Mononuclear cell (primary cell): ENCODE measurements at regions not wholly inside any gene's neighbourhood (a gene's known extent, or its start where the extent isn't known, plus 50 kb on each side); places are given as distances from the start of the nearest gene placed in this dataset.

Experiments
- H3K27me3 ChIP-seq: 2 replicates; pipeline ENCODE4 v1.6.0; 2011; ENCODE audit warnings: low read length, control low read depth; ENCODE audit not compliant: insufficient read depth
- H3K4me1 ChIP-seq: 2 replicates; pipeline ENCODE4 v1.5.1; 2011; ENCODE audit warnings: mild to moderate bottlenecking, low read length, control low read depth; ENCODE audit not compliant: insufficient read depth
- H3K4me3 ChIP-seq: 2 replicates; pipeline ENCODE4 v1.5.1; 2011; ENCODE audit warnings: mild to moderate bottlenecking, low read length, moderate library complexity
- H3K9me3 ChIP-seq: 2 replicates; pipeline ENCODE4 v1.5.1; 2011; ENCODE audit warnings: low read depth, mild to moderate bottlenecking, control low read depth, low read length

DNA sequence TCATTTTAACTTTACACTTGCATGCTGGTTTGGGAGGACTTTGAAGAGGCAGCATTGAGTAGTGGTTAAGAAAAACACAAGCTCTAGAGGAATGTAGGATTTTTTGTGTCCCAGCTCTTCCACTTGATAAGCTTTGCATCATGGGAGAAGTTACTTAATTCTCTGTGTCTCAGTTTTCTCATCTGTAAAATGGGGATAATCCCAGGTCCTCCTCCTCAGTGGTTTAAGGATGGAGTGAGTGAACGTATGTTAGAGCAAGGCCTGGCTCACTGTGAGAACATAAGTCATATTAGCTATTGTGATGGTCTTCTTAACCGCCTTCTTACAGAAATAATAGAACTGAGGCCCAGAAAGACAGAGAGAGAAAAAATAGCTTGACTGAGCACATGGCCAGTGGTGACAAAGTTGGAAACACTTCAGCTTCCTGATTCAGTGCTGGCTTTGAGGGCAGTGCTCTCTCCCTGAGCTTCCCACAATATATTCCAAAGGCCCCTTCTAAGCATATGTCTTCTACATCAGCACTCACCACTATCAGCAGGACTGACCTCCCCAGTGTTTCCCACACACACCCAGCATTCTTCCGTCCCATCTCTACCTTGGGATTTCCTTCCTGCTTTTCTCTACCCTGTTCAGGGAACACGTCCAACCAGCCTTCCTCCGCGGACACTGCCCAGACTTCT, 214.9 kb upstream of the TNP1 start:
- Histone ChIP-seq H3K9me3 (no peaks in the 10 kb centered on the region), H3K4me1 (peaks cover 14% of the 10 kb centered on the region), H3K4me3 (no peak overlapping the region), H3K27me3 (no peaks in the 10 kb centered on the region)

DNA sequence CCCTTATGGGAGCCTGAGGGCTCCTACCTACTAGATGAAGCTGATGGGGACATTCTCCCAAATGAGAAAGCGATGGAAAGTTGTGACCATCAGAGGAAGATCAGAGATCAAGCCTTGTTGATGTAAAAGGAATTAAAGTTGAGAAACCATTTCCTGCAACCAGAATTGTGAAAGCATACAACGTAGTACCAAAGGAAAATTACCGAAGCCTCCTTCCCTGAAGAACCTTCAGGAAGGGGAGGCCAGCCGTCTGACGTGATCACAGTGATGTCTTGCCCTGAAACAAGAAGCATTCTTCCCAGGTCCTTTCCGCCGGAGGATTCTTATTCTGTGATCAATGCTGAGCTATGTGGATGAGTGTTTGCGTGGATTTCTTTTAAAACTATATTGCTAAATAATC, 211.6 kb upstream of the TNP1 start:
- no peaks in the 10 kb centered on the region for H3K9me3 ChIP-seq
- H3K4me3 ChIP-seq: no peak overlapping the region
- H3K4me1 ChIP-seq: peaks cover 14% of the 10 kb centered on the region
- H3K27me3 ChIP-seq: no peaks in the 10 kb centered on the region

DNA sequence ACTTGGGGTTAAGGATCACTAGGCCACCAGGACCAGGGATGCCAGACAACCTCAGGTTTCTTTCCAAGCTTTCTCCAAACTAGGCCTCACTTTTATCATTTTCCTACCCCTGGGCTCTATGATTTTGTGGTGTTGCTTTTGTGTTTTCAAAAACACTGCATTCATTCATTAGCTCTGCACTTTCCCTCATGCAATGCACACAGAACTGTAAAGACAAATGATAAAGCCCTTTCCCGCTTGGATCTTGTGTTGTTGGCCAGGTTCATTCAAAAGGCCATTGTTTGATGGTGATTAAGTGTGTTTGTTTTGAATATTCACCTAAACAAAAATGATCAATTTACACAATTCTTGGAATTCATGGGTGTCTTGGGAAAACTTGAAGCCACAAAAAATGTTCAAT, 210.7 kb upstream of the TNP1 start:
- Histone ChIP-seq H3K4me1 (peaks cover 17% of the 10 kb centered on the region), H3K27me3 (no peaks in the 10 kb centered on the region), H3K4me3 (no peak overlapping the region), H3K9me3 (no peaks in the 10 kb centered on the region)

DNA sequence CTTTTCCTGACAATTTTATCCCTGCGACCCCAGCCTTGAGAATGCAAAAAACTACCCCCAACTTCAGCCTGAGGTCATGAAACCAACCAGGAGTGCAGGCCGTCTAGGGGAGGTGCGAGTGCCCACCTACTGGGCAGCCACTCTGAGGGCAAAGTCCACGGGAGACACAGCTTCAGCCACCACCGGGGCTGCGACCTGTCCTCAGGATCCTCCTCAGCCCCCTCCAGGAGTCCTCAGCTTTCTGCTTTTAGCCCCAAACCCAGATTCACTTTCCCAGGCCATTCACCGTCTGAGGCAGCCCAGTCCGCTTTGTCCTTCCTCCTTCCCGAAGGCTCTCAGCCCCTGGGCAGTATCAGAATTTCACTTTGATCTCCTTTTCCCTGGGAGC, 210.2 kb upstream of the TNP1 start:
- Histone ChIP-seq H3K4me3 (no peak overlapping the region), H3K27me3 (no peaks in the 10 kb centered on the region), H3K4me1 (peaks cover 19% of the 10 kb centered on the region), H3K9me3 (no peaks in the 10 kb centered on the region)

DNA sequence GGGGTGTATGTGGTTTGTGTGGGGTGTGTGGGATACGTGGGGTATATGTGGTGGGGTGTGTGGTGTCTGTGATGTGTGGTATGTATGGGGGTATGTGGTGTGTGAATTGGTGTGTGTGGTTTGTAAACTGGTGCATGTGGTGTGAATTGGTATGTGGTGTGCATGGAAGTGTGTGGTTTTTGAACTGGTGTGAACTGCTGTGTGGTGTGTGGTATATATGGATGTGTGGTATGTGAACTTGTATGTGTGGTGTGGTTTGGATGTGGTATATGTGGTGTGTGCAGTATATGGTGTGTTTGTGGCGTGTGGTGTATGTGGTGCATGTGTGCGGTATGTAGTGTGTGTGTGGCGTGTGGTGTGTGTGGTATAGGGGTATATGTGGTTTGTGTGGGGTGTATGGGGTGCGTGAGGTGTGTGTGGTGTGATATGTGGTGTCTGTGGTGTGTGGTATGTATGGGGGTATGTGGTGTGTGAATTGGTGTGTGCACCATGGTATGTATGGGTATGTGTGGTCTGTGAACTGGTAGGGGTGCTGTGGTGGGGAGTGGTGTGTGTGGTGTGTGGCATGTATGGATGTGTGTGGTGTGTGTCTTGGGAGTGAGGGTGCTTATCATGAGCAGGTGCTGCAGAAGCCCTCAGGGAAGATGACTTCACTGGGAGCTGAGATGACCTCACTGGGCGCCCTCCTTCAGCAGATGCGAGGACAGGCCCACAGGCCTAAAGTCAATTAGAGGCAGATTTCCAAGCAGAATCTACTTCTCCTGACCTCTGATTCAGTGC, 209.6 kb upstream of the TNP1 start:
- H3K27me3 ChIP-seq: no peaks in the 10 kb centered on the region

DNA sequence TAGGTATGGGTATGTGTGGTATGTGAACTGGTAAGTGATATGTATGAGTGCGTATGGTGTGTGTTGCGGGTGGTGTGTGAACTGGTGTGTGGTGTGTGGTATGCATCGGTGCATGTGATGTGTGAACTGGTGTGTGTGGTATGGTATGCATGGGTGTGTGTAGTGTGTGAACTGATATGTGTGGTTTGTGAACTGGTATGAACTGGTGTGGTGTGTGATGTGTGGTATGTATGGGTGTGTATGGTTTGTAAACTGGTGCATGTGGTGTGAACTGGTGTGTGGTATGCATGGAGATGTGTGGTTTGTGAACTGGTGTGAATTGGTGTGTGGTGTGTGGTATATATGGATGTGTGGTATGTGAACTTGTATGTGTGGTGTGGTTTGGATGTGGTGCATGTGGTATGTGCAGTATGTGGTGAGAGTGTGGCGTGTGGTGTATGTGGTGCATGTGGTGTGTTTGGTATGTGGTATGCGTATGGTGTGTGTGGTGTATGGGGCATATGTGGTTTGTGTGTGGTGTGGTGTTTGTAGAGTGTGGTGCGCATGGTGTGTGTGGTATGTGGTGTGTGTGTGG, 208.9 kb upstream of the TNP1 start:
- H3K4me1 ChIP-seq: peaks cover 30% of the 10 kb centered on the region
- no peak overlapping the region for H3K4me3 ChIP-seq
- no peaks in the 10 kb centered on the region for H3K27me3 ChIP-seq
- H3K9me3 ChIP-seq: no peaks in the 10 kb centered on the region

More for the DNA sequence above, 209.6 kb upstream of the TNP1 start:
- Histone ChIP-seq H3K9me3 (no peaks in the 10 kb centered on the region), H3K4me1 (peaks cover 25% of the 10 kb centered on the region), H3K4me3 (no peak overlapping the region)

DNA sequence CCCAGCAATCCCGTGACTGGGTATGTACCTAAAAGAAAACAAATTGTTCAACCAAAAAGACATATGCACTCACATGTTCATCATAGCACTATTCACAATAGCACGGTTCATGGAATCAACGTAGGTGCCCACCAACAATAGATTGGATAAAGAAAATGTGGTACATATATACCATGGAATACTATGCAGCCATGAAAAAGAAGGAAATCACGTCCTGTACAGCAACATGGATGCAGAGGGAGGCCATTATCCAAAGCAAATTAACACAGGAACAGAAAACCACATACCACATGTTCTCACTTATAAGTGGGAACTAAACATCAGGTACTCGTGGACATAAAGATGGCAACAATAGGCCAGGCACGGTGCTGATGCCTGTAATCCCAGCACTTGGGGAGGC, 207.9 kb upstream of the TNP1 start:
- Histone ChIP-seq H3K4me3 (no peak overlapping the region), H3K4me1 (peaks cover 30% of the 10 kb centered on the region), H3K9me3 (no peaks in the 10 kb centered on the region), H3K27me3 (no peaks in the 10 kb centered on the region)

DNA sequence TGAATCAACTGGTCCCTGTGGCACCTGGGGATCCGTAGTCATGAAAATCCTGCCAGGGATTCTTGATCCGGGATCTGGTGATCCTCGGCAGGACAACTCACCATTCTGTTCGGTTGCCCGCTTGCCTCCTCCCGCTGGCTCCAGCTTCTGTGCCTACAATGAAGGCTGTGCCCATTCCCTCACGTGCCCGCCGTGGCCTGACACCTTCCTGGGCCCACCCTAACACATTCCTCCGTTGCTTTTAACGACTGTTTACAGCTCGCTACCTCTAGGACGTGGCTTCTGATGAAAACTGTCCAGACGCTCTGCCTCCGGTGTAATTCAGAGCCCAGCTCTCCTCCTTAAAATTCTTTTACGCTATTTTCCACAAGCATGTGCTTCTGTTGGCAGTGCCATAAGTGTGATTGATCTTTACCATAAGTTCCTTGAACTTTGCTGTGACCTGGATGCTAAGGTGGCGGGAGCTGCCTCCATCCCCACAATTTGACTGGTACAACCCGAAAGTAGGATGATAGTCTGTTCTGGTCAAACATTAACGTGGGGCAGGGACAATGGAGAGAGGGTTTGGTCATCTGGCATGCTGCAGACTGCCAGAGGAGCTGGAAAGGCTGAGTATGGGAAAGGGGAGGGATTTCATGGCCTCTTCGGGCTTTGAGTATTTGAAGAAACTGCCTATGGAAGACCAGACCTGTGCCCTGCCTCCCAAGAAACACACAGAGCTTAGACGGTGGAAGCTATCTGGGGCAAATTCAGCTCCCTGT, 206.8 kb upstream of the TNP1 start:
- H3K4me3 ChIP-seq: no peak overlapping the region
- no peaks in the 10 kb centered on the region for H3K27me3 ChIP-seq
- H3K4me1 ChIP-seq: peaks cover 25% of the 10 kb centered on the region
- no peaks in the 10 kb centered on the region for H3K9me3 ChIP-seq

DNA sequence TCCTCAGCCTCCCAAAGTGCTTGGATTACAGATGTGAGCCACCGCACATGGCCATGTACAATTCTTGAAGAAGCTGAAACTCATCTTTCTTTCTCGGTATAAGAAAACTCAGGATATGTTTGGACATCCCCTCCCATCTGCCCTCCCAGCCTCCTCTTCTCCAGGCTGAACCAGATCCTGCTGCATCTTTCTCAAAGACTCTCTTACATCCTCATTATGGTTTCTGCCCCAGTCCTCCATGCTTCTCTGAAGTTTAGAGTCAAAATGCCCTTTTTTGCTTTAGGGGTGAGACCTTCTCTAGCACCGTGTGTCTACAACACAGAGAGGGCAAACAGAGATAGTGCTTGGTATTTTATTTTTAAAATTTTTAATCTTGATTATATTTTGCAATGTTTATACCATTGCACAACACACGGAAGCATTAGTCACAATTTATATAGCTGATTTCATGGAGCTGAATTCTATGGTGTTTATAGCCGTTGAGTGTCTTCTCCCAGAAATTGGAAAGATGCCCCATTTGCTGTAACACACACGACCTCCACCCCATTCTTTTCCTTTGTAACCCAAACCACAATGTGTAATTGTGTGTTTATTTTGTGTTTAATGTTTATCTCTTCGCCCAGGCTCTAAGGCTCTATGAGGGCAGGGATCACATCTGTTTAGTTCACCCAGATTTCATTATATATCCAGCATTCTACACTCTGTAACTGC, 206.0 kb upstream of the TNP1 start:
- H3K9me3 ChIP-seq: no peaks in the 10 kb centered on the region
- no peak overlapping the region for H3K4me3 ChIP-seq
- H3K27me3 ChIP-seq: no peaks in the 10 kb centered on the region
- H3K4me1 ChIP-seq: peaks cover 17% of the 10 kb centered on the region

DNA sequence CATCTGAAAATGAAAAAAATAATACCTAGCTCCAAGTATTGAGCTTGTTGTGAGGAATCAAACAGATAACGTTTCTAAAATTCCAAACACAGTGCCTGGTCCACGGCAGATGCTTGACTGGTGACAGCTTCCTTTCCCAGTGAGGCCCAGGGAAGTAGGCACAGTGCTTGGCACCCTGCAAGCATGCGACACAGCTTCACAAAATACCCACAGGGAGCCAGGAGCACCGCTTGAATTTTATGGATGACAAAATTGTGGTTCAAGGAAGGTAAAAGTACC, 205.1 kb upstream of the TNP1 start:
- Histone ChIP-seq H3K27me3 (no peaks in the 10 kb centered on the region), H3K4me3 (no peak overlapping the region), H3K9me3 (no peaks in the 10 kb centered on the region), H3K4me1 (peaks cover 16% of the 10 kb centered on the region)

DNA sequence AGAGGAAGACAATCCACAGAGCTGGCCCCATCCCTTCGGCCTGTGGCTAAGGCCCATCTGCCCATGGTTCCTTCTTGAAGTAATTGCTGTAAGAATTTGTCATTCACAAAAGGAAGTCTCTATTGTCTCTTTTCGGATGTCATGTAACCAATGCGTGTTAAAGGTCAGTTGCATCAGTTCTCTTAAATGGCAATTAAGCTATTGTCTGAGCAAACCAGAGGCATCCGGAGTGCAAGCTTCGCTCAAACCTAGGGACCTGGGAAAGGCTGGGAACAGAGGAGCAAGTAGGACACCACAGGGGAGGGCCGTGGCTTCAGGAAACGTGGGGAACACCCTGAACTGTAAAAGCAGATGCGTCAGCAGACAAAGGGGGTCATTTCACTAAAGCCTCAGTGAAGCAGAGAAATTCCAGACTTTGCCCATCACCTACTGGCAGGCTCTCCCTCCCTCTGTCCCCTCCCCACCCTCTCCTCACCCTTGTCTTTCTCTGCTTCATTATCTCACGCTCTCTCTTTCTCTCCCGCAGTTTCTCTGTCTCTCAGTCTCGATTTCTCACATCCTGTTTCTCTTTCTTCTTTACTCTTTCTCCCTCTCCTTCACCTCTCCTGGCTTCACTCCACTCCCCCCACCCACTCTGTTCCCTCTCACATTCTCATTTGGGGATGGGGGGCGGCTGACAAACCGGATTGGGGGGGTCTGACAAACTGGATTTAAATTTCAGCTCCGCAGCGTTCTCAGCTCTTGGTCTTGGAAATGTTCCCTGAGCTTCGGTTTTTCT, 204.6 kb upstream of the TNP1 start:
- Histone ChIP-seq H3K4me3 (no peak overlapping the region), H3K9me3 (no peaks in the 10 kb centered on the region), H3K4me1 (peaks cover 16% of the 10 kb centered on the region), H3K27me3 (no peaks in the 10 kb centered on the region)

DNA sequence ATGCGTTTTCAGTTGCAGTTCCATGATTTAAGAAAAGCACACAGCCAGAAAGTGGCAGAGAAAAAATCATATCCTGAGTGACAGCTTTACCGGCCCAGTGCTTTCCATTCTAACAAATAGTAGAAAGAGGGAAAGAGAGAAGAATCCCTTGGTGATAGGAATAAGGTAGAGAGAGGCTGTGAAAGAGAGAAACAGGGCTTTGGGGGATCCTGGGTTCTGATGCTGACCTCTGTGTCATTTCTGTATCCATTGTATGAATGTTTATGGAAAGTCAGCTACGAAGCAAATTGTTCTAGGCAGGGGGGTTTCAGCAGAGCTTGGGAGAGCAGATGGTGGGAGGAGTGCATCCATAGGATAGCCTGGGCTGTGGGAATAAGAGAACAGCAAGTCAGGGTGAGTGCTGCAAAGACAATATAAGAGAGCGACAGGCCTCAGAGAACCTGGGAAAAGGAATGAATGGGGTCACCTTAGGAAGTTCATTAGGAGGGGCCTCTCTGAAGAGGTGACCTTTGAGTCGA, 203.4 kb upstream of the TNP1 start:
- no peaks in the 10 kb centered on the region for H3K9me3 ChIP-seq
- peaks cover 16% of the 10 kb centered on the region for H3K4me1 ChIP-seq
- H3K27me3 ChIP-seq: no peaks in the 10 kb centered on the region
- no peak overlapping the region for H3K4me3 ChIP-seq

DNA sequence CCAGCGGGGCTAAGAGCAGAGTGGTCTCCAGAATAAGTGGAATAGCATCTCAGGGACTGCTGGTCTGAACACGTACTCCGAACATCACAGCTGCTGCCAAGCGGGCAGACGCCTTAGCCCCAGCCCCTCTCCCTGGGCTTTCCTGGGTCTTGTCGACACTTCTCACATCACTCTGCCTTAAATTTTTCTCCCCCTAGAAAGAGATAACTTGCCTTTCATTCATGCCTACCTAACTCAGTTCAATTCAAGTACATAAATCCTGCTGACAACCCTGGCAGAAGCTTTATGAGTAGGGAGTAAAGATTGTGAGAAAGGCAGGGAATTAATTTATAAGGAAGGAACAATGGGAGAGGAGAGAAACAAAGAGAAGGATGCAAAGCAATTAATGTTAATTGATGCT, 202.9 kb upstream of the TNP1 start:
- H3K27me3 ChIP-seq: no peaks in the 10 kb centered on the region
- peaks cover 16% of the 10 kb centered on the region for H3K4me1 ChIP-seq
- H3K9me3 ChIP-seq: no peaks in the 10 kb centered on the region
- no peak overlapping the region for H3K4me3 ChIP-seq

DNA sequence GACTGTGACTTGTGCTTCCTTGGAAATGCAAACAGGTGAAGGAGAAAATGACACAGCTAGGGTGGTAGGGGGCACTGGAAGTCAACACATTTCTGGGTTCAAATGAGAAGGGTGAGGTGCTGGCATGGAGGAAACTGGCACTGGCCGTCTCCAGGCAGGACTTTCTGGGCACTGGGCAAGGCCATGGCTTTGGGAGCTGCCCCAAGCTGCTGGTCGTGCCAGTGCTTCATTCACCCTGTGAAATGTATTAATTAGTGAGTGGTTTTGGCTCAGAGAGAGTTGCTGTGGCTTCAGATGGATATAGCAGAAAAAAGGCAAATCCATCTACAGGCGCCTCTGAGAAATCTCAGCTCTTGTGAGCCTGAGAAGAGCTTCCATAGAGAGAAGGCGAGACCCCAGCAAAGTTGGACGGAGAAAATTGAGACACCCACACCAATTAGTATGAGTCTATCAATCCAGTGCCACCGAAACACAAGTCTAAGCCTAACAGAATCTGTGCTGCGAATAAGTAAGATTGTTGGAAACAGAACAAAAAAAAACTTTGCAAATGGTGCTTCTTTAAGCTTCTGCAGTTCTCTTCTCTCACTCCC, 202.1 kb upstream of the TNP1 start:
- Histone ChIP-seq H3K9me3 (no peaks in the 10 kb centered on the region), H3K27me3 (no peaks in the 10 kb centered on the region), H3K4me1 (peaks cover 16% of the 10 kb centered on the region), H3K4me3 (no peak overlapping the region)
